AG09319 (cell line): ENCODE measurements at regions not wholly inside any gene's neighbourhood (a gene's known extent, or its start where the extent isn't known, plus 50 kb on each side); places are given as distances from the start of the nearest gene placed in this dataset.
"Not testable (repeated sequence)": the region's sequence is repeated elsewhere in the genome, so short reads cannot be mapped to it uniquely, and the experiment has no call there.

Experiments
- DNase-seq: peaks from one replicate; pipeline ENCODE4 v3.0.0-alpha.2; 2010; ENCODE audit warnings: low read depth; ENCODE audit errors: extremely low read depth
- CTCF ChIP-seq: IDR thresholded peaks from 2 replicates; pipeline ENCODE4 v1.5.1; 2011; ENCODE audit warnings: low read depth, mild to moderate bottlenecking, inconsistent platforms, low read length, moderate library complexity

- DNase-seq, result no peak
- no peak for TF ChIP-seq CTCF
Observed at GRCh38 chr1:30654188-30654587, 69.2 kb downstream of the MATN1 start.

GRCh38 chr1:30652152-30652841, 71.1 kb downstream of the MATN1 start:
- DNase-seq, result no peak
- no peak for TF ChIP-seq CTCF

- DNase-seq, result not testable (repeated sequence)
Observed at GRCh38 chr1:30651395-30651794, 72.0 kb downstream of the MATN1 start.

GRCh38 chr1:30650968-30651320, 72.4 kb downstream of the MATN1 start:
- DNase-seq, result no peak
- no peak for TF ChIP-seq CTCF

GRCh38 chr1:30650038-30650967, 73.1 kb downstream of the MATN1 start:
- DNase-seq, result no peak
- TF ChIP-seq CTCF, result no peak

- no peak for DNase-seq
- TF ChIP-seq CTCF, result no peak
Observed at GRCh38 chr1:30649321-30649991, 73.9 kb downstream of the MATN1 start.

- TF ChIP-seq CTCF, result no peak
- DNase-seq, result no peak
Observed at GRCh38 chr1:30648408-30649000, 74.9 kb downstream of the MATN1 start.
